GM18868 (cell line): ENCODE measurements at regions not wholly inside any gene's neighbourhood (a gene's known extent, or its start where the extent isn't known, plus 50 kb on each side); places are given as distances from the start of the nearest gene placed in this dataset.
A peak's percentile ranks its signal among the peaks of the same experiment; 100 is the strongest.
"Not testable (repeated sequence)": the region's sequence is repeated elsewhere in the genome, so short reads cannot be mapped to it uniquely, and the experiment has no call there.

Experiments
- ATAC-seq: cut with Tn5 transposase; IDR thresholded peaks from one replicate; pipeline ENCODE4 v1.9.1; 2021; ENCODE audit warnings: mild to moderate bottlenecking, moderate library complexity; ENCODE audit not compliant: unreplicated experiment

- no peak for ATAC-seq
Observed at GRCh38 chr12:131430158-131430742, 280.6 kb upstream of the SFSWAP start.

- ATAC-seq, result not testable (repeated sequence)
Observed at GRCh38 chr12:131431126-131431655, 279.7 kb upstream of the SFSWAP start.

- peak; percentile 94 for ATAC-seq
Observed at GRCh38 chr12:131432532-131433260, 278.2 kb upstream of the SFSWAP start.

- ATAC-seq, result no peak
Observed at GRCh38 chr12:131434208-131435125, 276.4 kb upstream of the SFSWAP start.

GRCh38 chr12:131436922-131437705 is 273.8 kb upstream of the SFSWAP start:
- no peak for ATAC-seq

GRCh38 chr12:131437706-131438492 is 273.0 kb upstream of the SFSWAP start:
- ATAC-seq, result no peak

GRCh38 chr12:131438493-131438835 is 272.4 kb upstream of the SFSWAP start:
- not testable (repeated sequence) for ATAC-seq

GRCh38 chr12:131438881-131439280 is 272.0 kb upstream of the SFSWAP start:
- no peak for ATAC-seq

GRCh38 chr12:131439752-131440151 is 271.1 kb upstream of the SFSWAP start:
- not testable (repeated sequence) for ATAC-seq

GRCh38 chr12:131440209-131441059 is 270.5 kb upstream of the SFSWAP start:
- not testable (repeated sequence) for ATAC-seq

GRCh38 chr12:131441060-131441396 is 269.9 kb upstream of the SFSWAP start:
- no peak for ATAC-seq

GRCh38 chr12:131441638-131442336 is 269.1 kb upstream of the SFSWAP start:
- no peak for ATAC-seq

GRCh38 chr12:131442337-131442918 is 268.5 kb upstream of the SFSWAP start:
- no peak for ATAC-seq

- no peak for ATAC-seq
Observed at GRCh38 chr12:131443019-131444000, 267.6 kb upstream of the SFSWAP start.

GRCh38 chr12:131444220-131445164 is 266.4 kb upstream of the SFSWAP start:
- no peak for ATAC-seq
